ENCODE measurements at regions not wholly inside any gene's neighbourhood (a gene's known extent, or its start where the extent isn't known, plus 50 kb on each side); places are given as distances from the start of the nearest gene placed in this dataset.

DNA sequence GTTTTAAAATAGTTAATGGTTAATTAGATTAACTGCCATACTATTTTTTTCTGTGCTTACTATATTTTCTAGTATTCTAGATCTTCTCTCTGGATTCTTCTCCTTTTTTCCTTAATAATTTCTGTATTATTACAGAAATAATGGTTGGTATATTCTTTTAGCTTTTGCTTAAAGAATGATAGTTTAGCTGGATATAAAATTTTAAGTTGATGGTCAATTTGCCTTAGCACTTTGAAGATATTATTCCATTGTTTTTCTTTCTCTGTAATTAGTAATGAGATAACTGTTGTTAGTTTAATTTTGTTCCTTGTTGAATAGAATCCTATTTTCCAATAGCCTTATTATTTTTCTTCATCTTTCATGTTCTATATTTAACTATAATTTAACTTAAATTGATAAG, 99.9 kb upstream of the NCAM1 start:
- ATAC-seq (ENCODE audit: low read depth): no peak
- H3K9ac ChIP-seq (ENCODE audit: low read depth, low read length): no peak overlapping the region
- no peak for DNase-seq
- H2BK120ac ChIP-seq (ENCODE audit: low read depth, low read length): no peak overlapping the region
- ChIA-PET CTCF (no interaction called here), POLR2A (ENCODE audit: unreplicated experiment) (no interaction called here)
- no peak overlapping the region for H4K5ac ChIP-seq (ENCODE audit: low read depth, low read length)
- intact Hi-C loops (cut with micrococcal nuclease): no loop called here
- H3K36me3 ChIP-seq (ENCODE audit: control insufficient read depth, insufficient read depth, low read length): no peaks in the 10 kb centered on the region
- no peak overlapping the region for H2AK5ac ChIP-seq (ENCODE audit: low read depth, low read length)
- TF ChIP-seq MAZ (IDR thresholded peaks at IDR 0.05; ENCODE audit: borderline replicate concordance, low read depth, low read length) (no peak), SMC3 (IDR thresholded peaks at IDR 0.05; ENCODE audit: low read depth, low read length) (no peak), BHLHE40 (IDR thresholded peaks at IDR 0.05; ENCODE audit: low read depth, low read length) (no peak), POLR2A (IDR thresholded peaks at IDR 0.05; ENCODE audit: low read depth, low read length) (no peak), FOS (IDR thresholded peaks at IDR 0.05; ENCODE audit: low read depth, low read length) (no peak)
- no peaks in the 10 kb centered on the region for H3K27me3 ChIP-seq (ENCODE audit: control insufficient read depth, insufficient read depth, low read length)
- H2BK15ac ChIP-seq (ENCODE audit: low read depth, low read length): no peak overlapping the region
- no peaks in the 10 kb centered on the region for H4K20me1 ChIP-seq (ENCODE audit: insufficient read depth, low read length)
- H3K4ac ChIP-seq (ENCODE audit: low read depth, low read length): no peak overlapping the region
- no peak overlapping the region for H2BK5ac ChIP-seq (ENCODE audit: low read depth, low read length, poor library complexity, severe bottlenecking)
- H2AFZ ChIP-seq (replicated peaks; ENCODE audit: low read length, poor library complexity): no peak overlapping the region
- no peak overlapping the region for H3K18ac ChIP-seq (ENCODE audit: low read depth, low read length)
- dilution Hi-C loops (cut with HindIII; ENCODE audit: low sequenced_read_pairs, unreplicated experiment): no loop called here
- no peak overlapping the region for H3K56ac ChIP-seq (ENCODE audit: extremely low read depth, insufficient read depth, low read length)
- no peak overlapping the region for H4K8ac ChIP-seq (ENCODE audit: low read depth in 2 of 2, low read length in 2 of 2)
- no peak overlapping the region for H2AK9ac ChIP-seq (replicated peaks; ENCODE audit: low read depth, low read length, poor library complexity)
- H3K79me1 ChIP-seq (ENCODE audit: low read depth in 1 of 2, low read length in 2 of 2): no peaks in the 10 kb centered on the region
- H3K23ac ChIP-seq (ENCODE audit: low read depth, low read length): no peak overlapping the region
- no peak overlapping the region for H3K4me3 ChIP-seq (ENCODE audit: insufficient read depth, low read depth, low read length)
- H3K14ac ChIP-seq (replicated peaks; ENCODE audit: low read depth, low read length): no peak overlapping the region
- H2BK20ac ChIP-seq (ENCODE audit: low read depth, low read length): no peak overlapping the region
- BruUV-seq (replicated peaks): no TSS peak
- no peak overlapping the region for H3K4me2 ChIP-seq (ENCODE audit: low read depth, low read length)
- no peaks in the 10 kb centered on the region for H3K9me1 ChIP-seq (ENCODE audit: insufficient read depth, low read length)
- peaks cover 9% of the 10 kb centered on the region for H3K9me3 ChIP-seq (ENCODE audit: control insufficient read depth, insufficient read depth, low read length)
- H3K27ac ChIP-seq (ENCODE audit: insufficient read depth, low read length): no peak overlapping the region
- H4K91ac ChIP-seq (ENCODE audit: insufficient read depth, low read depth, low read length): no peak overlapping the region
- H3K4me1 ChIP-seq (ENCODE audit: control insufficient read depth, insufficient read depth, low read length): no peaks in the 10 kb centered on the region
- in situ Hi-C loops (cut with MboI; ENCODE audit: low sequenced_read_pairs): no loop called here
